B cell (primary cell): ENCODE measurements at regions not wholly inside any gene's neighbourhood (a gene's known extent, or its start where the extent isn't known, plus 50 kb on each side); places are given as distances from the start of the nearest gene placed in this dataset.

Source experiments
- ATAC-seq: fragments of 200-7000 bp; cut with Tn5 transposase; one replicate; pipeline ENCODE4 v1.10.0; 2021; ENCODE audit warnings: low read depth, mild to moderate bottlenecking, moderate number of reproducible peaks, moderate library complexity
- CTCF ChIA-PET: fragments of 350-600 bp; sonication (Branson Sonifier 250); formaldehyde crosslinking; loops from one replicate; lab custom pipeline; 2021; ENCODE audit warnings: antibody characterized with exemption, inconsistent platforms; lab: Charles Lee
- POLR2A ChIA-PET: fragments of 350-600 bp; sonication (Branson Sonifier 250); formaldehyde crosslinking; loops from one replicate; lab custom pipeline; 2021; ENCODE audit warnings: antibody characterized with exemption; lab: Charles Lee
- DNase-seq: peaks from one replicate; pipeline ENCODE4 v3.0.0; 2013
- H2AFZ ChIP-seq: 2 replicates; pipeline ENCODE4 v1.6.1; 2012; ENCODE audit warnings: mild to moderate bottlenecking, low read depth, low read length; ENCODE audit not compliant: insufficient read depth, poor library complexity, severe bottlenecking
- H3K27ac ChIP-seq, 2 donors: 1 replicate in 1 of 2; 2 replicates in 1 of 2; pipeline ENCODE4 v1.5.1; 2012 to 2013; ENCODE audit warnings: low read length in 2 of 2, mild to moderate bottlenecking in 2 of 2, moderate library complexity in 1 of 2
- H3K27me3 ChIP-seq, 4 experiments: fragments of 200-600 bp in 1 of 4; sonication (generic) in 1 of 4; replicated peaks in 1 of 4; 1 replicate in 2 of 4; 2 replicates in 2 of 4; pipeline versions ENCODE4 v1.6.1 to v1.7.0; 2013 to 2016; ENCODE audit warnings: low read length in 3 of 4, mild to moderate bottlenecking in 2 of 4, mixed read lengths in 1 of 4, moderate library complexity in 1 of 4; ENCODE audit not compliant: insufficient read depth in 4 of 4, control insufficient read depth in 3 of 4; ENCODE audit errors: control extremely low read depth in 1 of 4
- H3K36me3 ChIP-seq, 2 experiments: replicated peaks in 1 of 2; 1 replicate in 1 of 2; 2 replicates in 1 of 2; pipeline versions ENCODE4 v1.6.1 to v1.7.1; 2013; ENCODE audit warnings: low read length in 1 of 2; ENCODE audit not compliant: insufficient read depth in 2 of 2, control insufficient read depth in 1 of 2; ENCODE audit errors: control extremely low read depth in 1 of 2, extremely low read depth in 1 of 2
- H3K4me1 ChIP-seq, 2 donors: fragments of 200-600 bp in 1 of 2; sonication (generic) in 1 of 2; 1 replicate in 1 of 2; 2 replicates in 1 of 2; pipeline versions ENCODE4 v1.5.1 to v1.6.1; 2013 to 2017; ENCODE audit warnings: low read length in 2 of 2; ENCODE audit not compliant: control insufficient read depth in 2 of 2, insufficient read depth in 2 of 2
- H3K4me2 ChIP-seq: replicated peaks from 2 replicates; pipeline ENCODE3; 2012; ENCODE audit warnings: mild to moderate bottlenecking, low read depth, low read length; ENCODE audit not compliant: poor library complexity, severe bottlenecking
- H3K4me3 ChIP-seq, 5 experiments: fragments of 200-600 bp in 1 of 5; sonication (generic) in 1 of 5; 1 replicate in 3 of 5; 2 replicates in 2 of 5; pipeline versions ENCODE4 v1.5.1 to v1.7.0; 2011 to 2016; ENCODE audit warnings: low read length in 4 of 5, mild to moderate bottlenecking in 4 of 5, low read depth in 2 of 5, control low read depth in 1 of 5, moderate library complexity in 1 of 5; ENCODE audit not compliant: insufficient read depth in 1 of 5; ENCODE audit errors: control extremely low read depth in 1 of 5, extremely low read depth in 1 of 5
- H3K79me2 ChIP-seq: fragments of 200-600 bp; sonication (generic); one replicate; pipeline ENCODE4 v1.6.0; 2016; ENCODE audit warnings: low read length; ENCODE audit not compliant: control insufficient read depth, insufficient read depth
- H3K9ac ChIP-seq: fragments of 200-600 bp; sonication (generic); 2 replicates; pipeline ENCODE4 v1.6.1; 2017; ENCODE audit warnings: mild to moderate bottlenecking, low read length, moderate library complexity
- H3K9me3 ChIP-seq, 3 donors: one replicate each; pipeline versions ENCODE4 v1.6.1 to v1.7.1; 2013; ENCODE audit warnings: low read length in 2 of 3; ENCODE audit not compliant: control insufficient read depth in 2 of 3, insufficient read depth in 1 of 3; ENCODE audit errors: control extremely low read depth in 1 of 3
- H4K20me1 ChIP-seq: 2 replicates; pipeline ENCODE4 v1.6.0; 2012; ENCODE audit warnings: mild to moderate bottlenecking, low read length; ENCODE audit not compliant: insufficient read depth, control insufficient read depth, poor library complexity, severe bottlenecking
- H3K27ac Mint-ChIP-seq: one replicate; pipeline ENCODE4 v1.8.0; 2021; ENCODE audit warnings: mixed read lengths
- H3K27me3 Mint-ChIP-seq: one replicate; pipeline ENCODE4 v1.8.0; 2021; ENCODE audit warnings: mixed read lengths
- H3K4me1 Mint-ChIP-seq: one replicate; pipeline ENCODE4 v1.8.0; 2021; ENCODE audit warnings: mixed read lengths
- H3K4me3 Mint-ChIP-seq: one replicate; pipeline ENCODE4 v1.8.0; 2021; ENCODE audit warnings: mixed read lengths
- H3K9me3 Mint-ChIP-seq: one replicate; pipeline ENCODE4 v1.8.0; 2022; ENCODE audit warnings: mixed read lengths; ENCODE audit not compliant: insufficient read depth
- CTCF ChIP-seq: fragments of 200-600 bp; IDR thresholded peaks from one replicate; pipeline ENCODE4 v1.8.0; 2022; ENCODE audit warnings: antibody characterized with exemption, mild to moderate bottlenecking
- EZH2 ChIP-seq: IDR thresholded peaks from 2 replicates; pipeline ENCODE4 v1.6.1; 2012; ENCODE audit warnings: borderline replicate concordance, low read depth, mild to moderate bottlenecking, moderate library complexity, low read length; ENCODE audit not compliant: insufficient read depth, poor library complexity, severe bottlenecking
- WGBS: methylation state at CpG from one replicate; pipeline ENCODE4 v1.1.5; 2013; ENCODE audit warnings: missing lambda C conversion rate; ENCODE audit not compliant: insufficient coverage; 5-methylcytosine and 5-hydroxymethylcytosine counted together
- intact Hi-C: fragments of 100-400 bp; cut with micrococcal nuclease; formaldehyde crosslinking; loops from one replicate; pipeline ENCODE4 v1.10.0; 2022

- TF ChIP-seq EZH2 = no peak
- no peak for TF ChIP-seq CTCF
Observed at GRCh38 chr18:37985126-37985525, 419.5 kb upstream of the CELF4 start.

GRCh38 chr18:37980556-37980955 is 415.0 kb upstream of the CELF4 start:
- Histone ChIP-seq H2AFZ (no peak overlapping the region), H3K27me3 (no peaks in the 10 kb centered on the region), H3K4me3 (no peak overlapping the region), H3K36me3 (no peaks in the 10 kb centered on the region), H3K27ac (no peak overlapping the region), H3K9me3 (no peaks in the 10 kb centered on the region), H3K79me2 (no peaks in the 10 kb centered on the region), H4K20me1 (no peaks in the 10 kb centered on the region), H3K4me1 (no peaks in the 10 kb centered on the region), H3K9ac (no peak overlapping the region), H3K4me2 (no peak overlapping the region)
- TF ChIP-seq EZH2 = no peak
- no peak for TF ChIP-seq CTCF
- Mint-ChIP-seq H3K9me3 (peaks cover 11% of the 10 kb centered on the region), H3K27ac (no peak overlapping the region), H3K4me3 (no peak overlapping the region), H3K27me3 (no peaks in the 10 kb centered on the region), H3K4me1 (no peaks in the 10 kb centered on the region)
- DNase-seq (no peak), ATAC-seq (no peak)
- intact Hi-C loops = no loop called here
- POLR2A ChIA-PET = no interaction called here
- CTCF ChIA-PET = no interaction called here

More at GRCh38 chr18:37985126-37985525, 419.5 kb upstream of the CELF4 start:
- H3K27me3 ChIP-seq = no peaks in the 10 kb centered on the region
- intact Hi-C loops = no loop called here
- no peak overlapping the region for H2AFZ ChIP-seq
- DNase-seq (no peak), ATAC-seq (no peak)
- H4K20me1 ChIP-seq = no peaks in the 10 kb centered on the region
- no peak overlapping the region for H3K4me2 ChIP-seq
- no peaks in the 10 kb centered on the region for H3K9me3 ChIP-seq
- no peaks in the 10 kb centered on the region for H3K79me2 ChIP-seq
- H3K27ac ChIP-seq = no peak overlapping the region
- no peaks in the 10 kb centered on the region for H3K4me1 ChIP-seq
- H3K27ac Mint-ChIP-seq = no peak overlapping the region
- H3K4me1 Mint-ChIP-seq = no peaks in the 10 kb centered on the region
- 65% methylated on average over 2 of the region's 5 CpGs for WGBS
- CTCF ChIA-PET = interaction anchor here (0.5 kb wide), 1 partner anchor 1130 kb away, joined by 3 read pairs; no protein-coding TSS in a partner anchor
- H3K9ac ChIP-seq = no peak overlapping the region
- no peak overlapping the region for H3K4me3 Mint-ChIP-seq
- peaks cover 5% of the 10 kb centered on the region for H3K9me3 Mint-ChIP-seq
- no peaks in the 10 kb centered on the region for H3K27me3 Mint-ChIP-seq
- POLR2A ChIA-PET = no interaction called here
- H3K36me3 ChIP-seq = no peaks in the 10 kb centered on the region
- H3K4me3 ChIP-seq = no peak overlapping the region
